NT2/D1 (cell line): ENCODE measurements at regions not wholly inside any gene's neighbourhood (a gene's known extent, or its start where the extent isn't known, plus 50 kb on each side); places are given as distances from the start of the nearest gene placed in this dataset.

ENCODE experiments used
- DNase-seq: peaks from one replicate; pipeline ENCODE4 v3.0.0-alpha.2; 2011; ENCODE audit warnings: low read depth, low spot score
- H3K27me3 ChIP-seq: 2 replicates; pipeline ENCODE4 v1.6.0; 2011; ENCODE audit warnings: mild to moderate bottlenecking; ENCODE audit not compliant: insufficient read length, insufficient read depth
- H3K36me3 ChIP-seq: 2 replicates; pipeline ENCODE4 v1.6.1; 2011; ENCODE audit warnings: mild to moderate bottlenecking, low read length, mixed read lengths; ENCODE audit not compliant: insufficient read depth, insufficient read length
- H3K4me1 ChIP-seq: 2 replicates; pipeline ENCODE4 v1.5.1; 2011; ENCODE audit not compliant: insufficient read depth, insufficient read length
- H3K4me3 ChIP-seq: 2 replicates; pipeline ENCODE4 v1.5.1; 2011; ENCODE audit warnings: low read depth; ENCODE audit not compliant: insufficient read length
- H3K9ac ChIP-seq: 2 replicates; pipeline ENCODE4 v1.6.0; 2011; ENCODE audit warnings: low read depth; ENCODE audit not compliant: insufficient read length
- H3K9me3 ChIP-seq: 2 replicates; pipeline ENCODE4 v1.5.1; 2011; ENCODE audit warnings: mild to moderate bottlenecking, low read length; ENCODE audit not compliant: insufficient read depth
- SUZ12 ChIP-seq: IDR thresholded peaks from 2 replicates; pipeline ENCODE4 v1.6.1; 2011; ENCODE audit not compliant: insufficient read length, insufficient read depth; ENCODE audit errors: extremely low read depth
- YY1 ChIP-seq: IDR thresholded peaks from 2 replicates; pipeline ENCODE4 v1.6.1; 2011; ENCODE audit not compliant: insufficient read length, insufficient read depth
- ZNF274 ChIP-seq: IDR thresholded peaks from 2 replicates; pipeline ENCODE4 v1.6.1; 2011; ENCODE audit warnings: mild to moderate bottlenecking, low read depth, low read length

DNA sequence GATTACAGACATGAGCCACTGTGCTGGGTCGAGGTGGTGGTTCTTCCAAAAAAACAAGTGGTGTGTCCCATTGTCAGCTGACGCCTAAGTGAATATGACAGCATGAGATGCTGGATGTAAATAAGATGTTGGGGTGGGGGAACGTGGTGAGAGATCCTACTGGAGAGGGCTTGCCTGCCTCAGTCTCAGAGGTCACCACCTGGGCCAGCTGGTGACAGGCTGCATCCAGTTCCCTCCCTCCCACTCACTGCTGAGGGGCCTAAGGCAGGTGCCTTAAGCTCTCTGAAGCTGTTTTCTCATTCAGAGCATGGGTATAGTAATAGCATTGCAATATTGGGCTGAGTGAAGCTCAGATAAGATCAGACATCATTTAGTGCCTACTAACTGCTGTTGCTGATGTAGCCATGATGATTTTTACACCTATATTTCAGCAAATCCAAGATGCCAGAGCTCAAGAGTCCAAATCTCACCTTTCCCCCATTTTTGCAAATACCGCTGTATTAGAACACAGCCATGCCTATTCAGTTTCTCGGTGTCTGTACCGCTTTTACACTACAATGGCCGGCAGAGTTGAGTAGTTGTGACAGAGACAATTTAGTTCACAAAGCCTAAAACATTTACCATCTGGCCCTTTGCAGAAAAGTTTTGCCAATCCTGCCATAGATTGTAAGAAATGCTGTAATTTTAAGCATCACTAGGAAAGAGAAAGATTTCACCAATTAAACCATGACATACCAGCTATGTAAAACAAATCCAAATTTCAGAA lies 171.3 kb downstream of the ANKRD60 start:
- Histone ChIP-seq H3K4me3 (no peak overlapping the region), H3K4me1 (peaks cover 20% of the 10 kb centered on the region), H3K9ac (no peak overlapping the region), H3K27me3 (no peaks in the 10 kb centered on the region), H3K36me3 (no peaks in the 10 kb centered on the region), H3K9me3 (no peaks in the 10 kb centered on the region; the same call in 1 of the 2 replicates)
- no peak for TF ChIP-seq SUZ12
- TF ChIP-seq ZNF274: no peak
- TF ChIP-seq YY1: no peak
- no peak for DNase-seq

DNA sequence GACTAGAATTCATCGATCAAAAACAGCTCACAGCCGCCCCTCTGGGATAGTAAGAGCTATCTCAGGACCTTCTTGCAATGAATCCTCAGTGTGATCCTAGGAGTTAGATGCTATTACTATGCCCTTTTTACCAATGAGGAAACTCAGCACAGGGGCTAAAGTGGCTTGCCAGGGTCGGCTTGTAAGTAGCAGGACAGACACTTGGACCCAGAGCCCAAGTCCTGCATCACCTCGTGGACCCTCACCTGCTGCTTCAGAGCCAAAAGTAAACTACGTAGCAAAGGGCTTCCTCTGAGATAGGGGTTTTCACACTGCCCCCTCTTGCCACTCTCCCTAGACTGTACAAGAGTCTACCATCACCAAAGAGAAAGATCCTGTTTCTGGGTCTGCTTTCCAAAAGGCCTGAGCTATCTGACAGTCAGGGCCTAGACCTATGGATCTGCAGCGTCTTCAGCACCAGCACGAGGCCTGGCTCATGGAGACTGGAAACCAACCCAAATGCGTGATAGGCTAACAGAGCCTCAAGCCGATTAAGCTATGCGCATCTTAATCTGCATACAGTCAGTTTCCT lies 172.3 kb downstream of the ANKRD60 start:
- Histone ChIP-seq H3K4me1 (peaks cover 20% of the 10 kb centered on the region), H3K36me3 (no peaks in the 10 kb centered on the region), H3K4me3 (no peak overlapping the region), H3K27me3 (no peaks in the 10 kb centered on the region), H3K9ac (no peak overlapping the region), H3K9me3 (peaks cover 8% of the 10 kb centered on the region; the same call in 1 of the 2 replicates)
- no peak for TF ChIP-seq SUZ12
- no peak for TF ChIP-seq ZNF274
- no peak for TF ChIP-seq YY1
- DNase-seq: no peak

- Histone ChIP-seq H3K9me3 (peaks cover 11% of the 10 kb centered on the region; the same call in 1 of the 2 replicates), H3K4me3 (no peak overlapping the region), H3K9ac (peak overlapping the region; percentile 64), H3K36me3 (no peaks in the 10 kb centered on the region), H3K4me1 (peaks cover 20% of the 10 kb centered on the region), H3K27me3 (no peaks in the 10 kb centered on the region)
- DNase-seq: peak; percentile 44
- no peak for TF ChIP-seq ZNF274
Measured at GRCh38 chr20:58054780-58055373, 173.6 kb downstream of the ANKRD60 start.

- Histone ChIP-seq H3K9ac (peak overlapping the region; percentile 64), H3K4me1 (peaks cover 20% of the 10 kb centered on the region)
- no peak for DNase-seq
Measured at GRCh38 chr20:58054082-58054779, 174.2 kb downstream of the ANKRD60 start.

GRCh38 chr20:58053391-58054055 lies 174.9 kb downstream of the ANKRD60 start:
- Histone ChIP-seq H3K4me1 (peaks cover 15% of the 10 kb centered on the region), H3K9ac (no peak overlapping the region), H3K36me3 (no peaks in the 10 kb centered on the region), H3K4me3 (no peak overlapping the region), H3K9me3 (peaks cover 11% of the 10 kb centered on the region; the same call in 1 of the 2 replicates), H3K27me3 (no peaks in the 10 kb centered on the region)
- TF ChIP-seq YY1 (no peak), SUZ12 (no peak), ZNF274 (no peak)
- no peak for DNase-seq

More at GRCh38 chr20:58054082-58054779, 174.2 kb downstream of the ANKRD60 start:
- TF ChIP-seq SUZ12: no peak
- no peak for TF ChIP-seq ZNF274
- no peak for TF ChIP-seq YY1
- no peaks in the 10 kb centered on the region for H3K36me3 ChIP-seq
- peaks cover 11% of the 10 kb centered on the region; the same call in 1 of the 2 replicates for H3K9me3 ChIP-seq
- no peaks in the 10 kb centered on the region for H3K27me3 ChIP-seq
- H3K4me3 ChIP-seq: no peak overlapping the region

GRCh38 chr20:58051367-58051766 lies 177.1 kb downstream of the ANKRD60 start:
- Histone ChIP-seq H3K4me3 (no peak overlapping the region), H3K4me1 (peaks cover 12% of the 10 kb centered on the region), H3K9ac (no peak overlapping the region), H3K36me3 (no peaks in the 10 kb centered on the region), H3K27me3 (no peaks in the 10 kb centered on the region), H3K9me3 (peaks cover 11% of the 10 kb centered on the region; the same call in 1 of the 2 replicates)
- TF ChIP-seq YY1 (no peak), SUZ12 (no peak), ZNF274 (no peak)
- no peak for DNase-seq
